BLaER1 (cell line): ENCODE measurements at regions not wholly inside any gene's neighbourhood (a gene's known extent, or its start where the extent isn't known, plus 50 kb on each side); places are given as distances from the start of the nearest gene placed in this dataset.

Source experiments
- H3K27ac ChIP-seq: shearing (Covaris generic); formaldehyde crosslinking; 2 replicates; pipeline ENCODE4 v1.8.1; 2022
- H3K27me3 ChIP-seq: shearing (Covaris generic); formaldehyde crosslinking; 2 replicates; pipeline ENCODE4 v1.8.1; 2022
- H3K36me3 ChIP-seq: shearing (Covaris generic); formaldehyde crosslinking; 2 replicates; pipeline ENCODE4 v1.8.1; 2022
- H3K4me1 ChIP-seq: shearing (Covaris generic); formaldehyde crosslinking; 2 replicates; pipeline ENCODE4 v1.8.1; 2022
- H3K4me2 ChIP-seq: shearing (Covaris generic); formaldehyde crosslinking; 2 replicates; pipeline ENCODE4 v1.8.1; 2022
- H3K4me3 ChIP-seq: shearing (Covaris generic); formaldehyde crosslinking; 2 replicates; pipeline ENCODE4 v1.8.1; 2022
- H3K9ac ChIP-seq: shearing (Covaris generic); formaldehyde crosslinking; 2 replicates; pipeline ENCODE4 v1.8.1; 2022
- H3K9me3 ChIP-seq: shearing (Covaris generic); formaldehyde crosslinking; 2 replicates; pipeline ENCODE4 v1.8.1; 2022
- H4K20me1 ChIP-seq: shearing (Covaris generic); formaldehyde crosslinking; 2 replicates; pipeline ENCODE4 v1.8.1; 2022
- Cebpa-rat ChIP-seq: shearing (Covaris generic); IDR thresholded peaks from 2 replicates; pipeline ENCODE4 v1.8.1; 2022

DNA sequence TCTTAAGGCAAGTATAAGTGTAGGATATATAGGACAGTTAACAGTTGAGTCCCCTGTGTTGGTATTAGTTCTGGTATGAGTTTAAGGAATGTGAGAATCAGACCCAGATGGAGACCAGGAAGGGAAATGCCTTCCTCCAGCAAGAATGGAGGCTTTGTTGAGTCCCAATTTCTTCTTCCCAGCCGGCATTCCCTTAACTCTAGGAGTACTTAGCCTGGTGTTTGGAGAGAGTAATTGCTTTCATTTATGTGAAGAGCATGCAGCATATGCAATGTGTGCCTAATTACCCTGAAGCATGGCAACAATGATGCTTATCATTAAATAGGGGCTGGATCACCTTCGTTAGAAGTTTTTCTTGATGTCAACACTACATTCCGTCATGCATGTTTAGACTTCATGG lies 225.9 kb upstream of the XYLT1 start:
- H3K27me3 ChIP-seq = no peaks in the 10 kb centered on the region
- no peaks in the 10 kb centered on the region for H3K9me3 ChIP-seq
- H3K9ac ChIP-seq = no peak overlapping the region
- no peaks in the 10 kb centered on the region for H3K4me1 ChIP-seq
- no peaks in the 10 kb centered on the region for H4K20me1 ChIP-seq
- no peaks in the 10 kb centered on the region for H3K36me3 ChIP-seq
- H3K27ac ChIP-seq = no peak overlapping the region
- no peak for TF ChIP-seq Cebpa-rat
- H3K4me2 ChIP-seq = no peak overlapping the region
- no peak overlapping the region for H3K4me3 ChIP-seq

DNA sequence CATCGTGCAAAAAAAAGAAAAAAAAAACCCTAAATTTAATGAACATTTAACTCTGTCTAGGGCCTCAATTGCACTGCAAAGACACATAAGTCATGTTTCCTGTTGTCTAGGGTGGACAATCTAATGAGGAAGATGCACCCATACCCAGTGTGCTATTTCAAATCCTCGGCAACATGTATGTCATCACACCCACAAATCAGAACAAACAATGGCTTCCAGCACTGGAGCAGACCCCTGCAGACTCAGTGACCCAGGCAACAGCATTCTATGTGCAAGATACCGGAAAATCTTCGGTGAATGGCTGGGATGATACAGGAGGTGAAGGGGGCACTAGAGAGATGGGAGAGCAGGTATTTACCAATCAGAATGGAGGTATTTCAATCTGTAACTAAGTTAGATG lies 221.7 kb upstream of the XYLT1 start:
- Histone ChIP-seq H3K4me2 (no peak overlapping the region), H3K36me3 (no peaks in the 10 kb centered on the region), H3K4me3 (no peak overlapping the region), H3K9ac (no peak overlapping the region), H3K9me3 (no peaks in the 10 kb centered on the region), H3K4me1 (no peaks in the 10 kb centered on the region), H4K20me1 (no peaks in the 10 kb centered on the region), H3K27ac (no peak overlapping the region), H3K27me3 (no peaks in the 10 kb centered on the region)
- no peak for TF ChIP-seq Cebpa-rat

DNA sequence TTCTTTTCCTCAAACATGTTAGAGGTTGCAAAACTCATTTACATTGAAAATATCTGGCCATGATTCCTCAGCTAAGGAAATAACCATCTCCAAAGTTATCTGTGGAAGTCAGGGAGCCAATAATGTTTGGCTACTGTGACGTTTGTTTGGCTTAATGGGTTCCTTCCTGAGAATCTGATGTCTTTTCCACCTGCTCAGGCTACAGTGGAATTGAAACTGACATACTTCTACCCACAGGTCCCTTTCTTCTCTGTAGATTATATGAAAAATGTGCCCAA lies 221.1 kb upstream of the XYLT1 start:
- Histone ChIP-seq H3K9me3 (no peaks in the 10 kb centered on the region), H3K36me3 (no peaks in the 10 kb centered on the region), H4K20me1 (no peaks in the 10 kb centered on the region), H3K4me1 (no peaks in the 10 kb centered on the region), H3K4me2 (no peak overlapping the region), H3K27ac (no peak overlapping the region), H3K9ac (no peak overlapping the region), H3K27me3 (no peaks in the 10 kb centered on the region), H3K4me3 (no peak overlapping the region)
- no peak for TF ChIP-seq Cebpa-rat

DNA sequence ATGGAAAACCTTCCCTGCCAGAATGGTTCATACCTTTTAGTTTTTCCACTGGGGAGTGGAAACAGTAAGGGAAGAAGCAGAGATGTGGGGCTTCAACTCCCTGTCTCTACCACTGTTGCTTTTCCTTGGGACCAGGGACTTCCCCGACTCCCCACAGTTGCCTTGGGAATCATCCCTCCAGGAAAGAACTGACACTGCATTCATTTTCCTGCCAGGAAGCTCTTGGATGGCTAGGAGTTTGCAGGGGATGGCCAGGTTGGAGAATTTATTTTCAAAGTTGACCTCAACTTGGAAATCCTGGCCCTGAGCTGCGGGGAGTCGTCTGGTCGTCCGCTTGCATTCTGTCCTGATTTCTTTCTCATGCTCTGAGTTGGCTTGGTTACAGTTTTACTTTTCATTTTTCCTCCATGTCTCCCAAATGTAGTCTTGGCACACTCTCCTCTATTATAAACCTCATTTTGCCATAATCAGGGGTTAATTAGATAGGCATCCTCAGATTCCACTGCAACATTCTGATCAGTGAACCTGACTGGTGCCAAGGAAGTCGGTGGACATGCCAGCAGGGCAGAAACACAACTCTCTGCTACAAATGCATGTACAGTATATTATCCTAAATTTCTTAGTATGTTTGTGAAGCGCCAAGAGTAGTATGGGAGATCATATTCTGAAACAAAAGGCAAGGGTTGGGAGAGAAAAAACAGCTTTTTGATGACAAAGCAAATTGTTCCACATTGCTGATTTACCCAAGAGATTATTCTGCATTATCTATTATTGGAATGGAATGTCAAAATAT lies 220.5 kb upstream of the XYLT1 start:
- H3K27ac ChIP-seq = no peak overlapping the region
- H3K27me3 ChIP-seq = no peaks in the 10 kb centered on the region
- H3K4me1 ChIP-seq = no peaks in the 10 kb centered on the region
- H4K20me1 ChIP-seq = no peaks in the 10 kb centered on the region
- H3K4me3 ChIP-seq = no peak overlapping the region
- H3K36me3 ChIP-seq = no peaks in the 10 kb centered on the region
- no peaks in the 10 kb centered on the region for H3K9me3 ChIP-seq
- H3K9ac ChIP-seq = no peak overlapping the region
- TF ChIP-seq Cebpa-rat = no peak
- H3K4me2 ChIP-seq = no peak overlapping the region

DNA sequence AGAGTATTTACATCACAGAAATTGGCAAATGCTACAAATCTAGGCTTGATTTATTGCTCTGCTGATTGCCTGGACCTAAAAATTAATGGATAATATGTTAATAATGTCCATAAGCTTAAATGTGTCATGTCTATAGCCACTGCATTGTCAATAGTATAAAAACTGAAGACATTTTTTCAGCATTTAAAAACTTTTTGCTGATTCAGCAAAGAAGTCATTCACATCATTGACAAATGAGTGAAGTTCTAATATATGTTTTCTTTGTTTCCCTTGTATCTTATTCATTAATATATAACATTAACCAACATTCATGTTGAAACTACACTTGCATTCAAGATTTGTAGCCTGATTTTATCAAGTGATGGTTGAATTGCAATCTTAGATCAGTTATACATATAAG lies 214.7 kb upstream of the XYLT1 start:
- Histone ChIP-seq H3K9ac (no peak overlapping the region), H3K4me3 (no peak overlapping the region), H3K27ac (no peak overlapping the region), H3K4me2 (no peak overlapping the region), H3K27me3 (no peaks in the 10 kb centered on the region), H3K4me1 (no peaks in the 10 kb centered on the region), H3K9me3 (0 out of 2 replicates have a peak, but pooled peaks cover 3% of the 10 kb centered on the region), H3K36me3 (no peaks in the 10 kb centered on the region), H4K20me1 (no peaks in the 10 kb centered on the region)
- TF ChIP-seq Cebpa-rat = no peak

DNA sequence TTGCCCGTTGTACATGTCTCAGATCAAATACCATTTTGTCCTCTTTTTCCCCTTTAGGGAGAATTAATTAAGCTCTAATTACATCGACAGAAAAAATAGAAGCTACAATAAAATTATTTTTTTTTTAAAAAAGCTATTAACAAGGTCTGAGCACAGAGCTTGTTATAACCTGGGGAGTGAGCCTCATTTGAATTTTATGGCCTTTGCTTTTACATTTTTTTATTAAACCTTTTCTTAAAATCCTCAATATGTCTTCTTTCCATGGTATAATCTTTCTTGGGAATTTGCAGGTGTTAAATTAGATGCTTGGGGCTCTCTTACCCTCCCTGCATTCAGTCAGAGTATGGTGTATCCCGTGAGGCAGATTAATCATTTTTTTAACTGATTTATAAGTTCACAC lies 212.5 kb upstream of the XYLT1 start:
- Histone ChIP-seq H3K36me3 (no peaks in the 10 kb centered on the region), H3K9me3 (peaks cover 10% of the 10 kb centered on the region; the same call in 1 of the 2 replicates), H3K4me3 (no peak overlapping the region), H3K27me3 (no peaks in the 10 kb centered on the region), H4K20me1 (no peaks in the 10 kb centered on the region), H3K4me1 (no peaks in the 10 kb centered on the region), H3K27ac (no peak overlapping the region), H3K9ac (no peak overlapping the region), H3K4me2 (no peak overlapping the region)
- TF ChIP-seq Cebpa-rat = no peak

DNA sequence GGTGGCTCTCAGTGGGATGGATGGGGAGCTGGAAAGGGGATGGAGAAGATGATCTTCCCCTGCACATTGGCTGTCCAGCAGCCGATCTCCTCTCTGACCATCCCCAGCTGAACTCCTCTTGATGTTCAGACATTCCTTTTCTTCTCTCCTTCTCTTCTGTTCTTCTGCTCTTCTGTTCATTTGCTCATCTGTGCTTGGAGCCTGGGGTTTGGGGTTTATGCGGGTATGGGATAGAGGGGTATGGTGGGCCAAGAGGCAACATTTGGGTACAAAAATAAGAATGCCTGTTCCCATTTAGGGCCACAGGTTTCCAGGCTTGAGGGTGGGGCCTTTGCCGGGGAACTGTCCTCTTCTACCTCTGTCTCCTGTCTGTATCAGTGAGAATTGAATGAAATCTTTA lies 205.4 kb upstream of the XYLT1 start:
- Histone ChIP-seq H4K20me1 (no peaks in the 10 kb centered on the region), H3K4me1 (no peaks in the 10 kb centered on the region), H3K9me3 (peaks cover 13% of the 10 kb centered on the region; the same call in 1 of the 2 replicates), H3K9ac (no peak overlapping the region), H3K4me2 (no peak overlapping the region), H3K4me3 (no peak overlapping the region), H3K27ac (no peak overlapping the region), H3K36me3 (no peaks in the 10 kb centered on the region), H3K27me3 (no peaks in the 10 kb centered on the region)
- TF ChIP-seq Cebpa-rat = no peak

DNA sequence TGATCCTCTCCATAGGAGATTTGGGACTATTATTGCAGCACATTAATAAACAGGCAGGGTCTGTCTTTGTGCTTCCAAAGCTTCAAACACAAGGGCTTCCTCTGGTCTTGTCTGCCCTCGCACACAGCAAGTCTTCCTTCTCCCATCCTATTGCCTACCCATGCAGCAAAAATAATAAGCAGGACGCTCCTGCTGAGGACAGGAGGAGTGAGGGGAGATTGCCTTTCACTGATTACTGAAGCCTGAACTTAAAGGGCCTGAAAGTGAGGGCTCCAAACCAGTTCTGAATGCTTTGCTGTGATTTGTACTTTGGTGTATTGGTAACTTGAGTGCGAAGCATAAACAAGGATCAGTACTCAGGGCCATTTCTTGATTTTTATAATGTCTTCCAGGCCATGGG lies 197.6 kb upstream of the XYLT1 start:
- 0 out of 2 replicates have a peak, but pooled peaks cover 5% of the 10 kb centered on the region for H3K4me1 ChIP-seq
- H3K9ac ChIP-seq = no peak overlapping the region
- no peaks in the 10 kb centered on the region for H4K20me1 ChIP-seq
- no peak overlapping the region for H3K4me2 ChIP-seq
- H3K36me3 ChIP-seq = no peaks in the 10 kb centered on the region
- H3K4me3 ChIP-seq = no peak overlapping the region
- H3K9me3 ChIP-seq = no peaks in the 10 kb centered on the region
- H3K27me3 ChIP-seq = no peaks in the 10 kb centered on the region
- TF ChIP-seq Cebpa-rat = no peak
- no peak overlapping the region for H3K27ac ChIP-seq

DNA sequence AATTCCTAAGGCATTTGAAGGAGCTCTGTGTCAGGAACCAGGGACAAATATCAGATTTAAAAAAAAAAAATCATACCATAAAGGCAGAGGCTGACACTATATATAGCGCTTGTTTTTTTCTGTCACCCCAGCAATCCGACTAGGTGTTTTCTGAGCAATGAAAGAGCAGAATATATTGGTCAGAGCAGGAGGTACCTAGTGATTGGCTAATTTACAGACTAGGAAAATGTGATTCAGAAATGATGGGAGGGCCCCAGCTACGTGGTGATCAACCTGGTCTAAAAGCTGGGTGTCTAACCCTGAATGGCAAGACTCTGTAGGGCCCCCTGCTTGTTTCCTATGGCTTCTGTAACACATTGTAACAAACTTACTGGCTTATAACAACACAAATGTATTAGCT lies 195.5 kb upstream of the XYLT1 start:
- Histone ChIP-seq H4K20me1 (no peaks in the 10 kb centered on the region), H3K27me3 (no peaks in the 10 kb centered on the region)

DNA sequence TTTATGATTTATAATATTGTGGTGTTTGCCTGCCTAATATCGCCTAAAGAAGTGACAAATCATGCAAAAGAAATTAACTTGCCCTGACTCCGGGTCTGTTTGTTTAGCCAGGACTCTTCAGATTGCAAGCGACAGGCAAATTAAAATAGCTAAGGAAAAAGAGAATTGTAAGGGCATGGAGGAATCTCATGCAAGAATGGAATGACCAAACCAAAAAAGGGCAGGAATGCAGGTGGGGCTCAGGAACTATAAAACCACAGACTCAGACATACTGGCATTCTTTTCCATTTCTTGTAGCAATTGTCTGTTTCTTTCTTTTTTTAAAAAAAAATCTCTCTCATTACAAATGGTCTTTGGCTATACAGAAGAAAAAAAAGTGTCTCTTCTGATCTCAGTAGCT lies 188.1 kb upstream of the XYLT1 start:
- H3K4me3 ChIP-seq = no peak overlapping the region
- no peaks in the 10 kb centered on the region for H3K36me3 ChIP-seq
- H3K27me3 ChIP-seq = no peaks in the 10 kb centered on the region
- no peak overlapping the region for H3K27ac ChIP-seq
- no peaks in the 10 kb centered on the region for H3K9me3 ChIP-seq
- no peak overlapping the region for H3K4me2 ChIP-seq
- no peak for TF ChIP-seq Cebpa-rat
- no peak overlapping the region for H3K9ac ChIP-seq
- no peaks in the 10 kb centered on the region for H3K4me1 ChIP-seq
- no peaks in the 10 kb centered on the region for H4K20me1 ChIP-seq

More for the DNA sequence above, 195.5 kb upstream of the XYLT1 start:
- Histone ChIP-seq H3K36me3 (no peaks in the 10 kb centered on the region), H3K27ac (no peak overlapping the region), H3K4me2 (no peak overlapping the region), H3K9ac (no peak overlapping the region), H3K4me3 (no peak overlapping the region), H3K4me1 (0 out of 2 replicates have a peak, but pooled peaks cover 5% of the 10 kb centered on the region), H3K9me3 (no peaks in the 10 kb centered on the region)
- TF ChIP-seq Cebpa-rat = no peak

DNA sequence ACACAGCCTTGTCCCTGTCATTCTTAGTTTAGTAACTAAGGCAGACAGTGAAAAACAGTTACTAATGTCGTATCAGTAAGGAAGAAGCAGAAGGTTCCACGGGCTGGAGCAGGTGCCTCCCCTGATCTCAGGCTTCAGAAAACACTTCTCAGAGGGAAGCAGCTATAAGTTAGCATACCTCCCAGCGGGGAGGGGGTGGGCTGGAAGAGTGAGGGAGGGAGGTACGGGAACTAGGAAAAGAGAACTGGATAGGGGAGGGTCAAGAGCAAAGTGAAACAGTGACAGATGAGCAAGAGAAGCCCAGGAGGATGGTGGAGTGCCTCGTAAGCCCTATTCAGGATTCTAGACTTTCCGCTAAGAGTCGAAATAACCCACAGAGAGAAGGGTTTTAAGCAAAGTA lies 186.3 kb upstream of the XYLT1 start:
- no peak overlapping the region for H3K27ac ChIP-seq
- no peaks in the 10 kb centered on the region for H3K36me3 ChIP-seq
- no peaks in the 10 kb centered on the region for H3K27me3 ChIP-seq
- TF ChIP-seq Cebpa-rat = no peak
- H3K9me3 ChIP-seq = no peaks in the 10 kb centered on the region
- no peaks in the 10 kb centered on the region for H3K4me1 ChIP-seq
- no peak overlapping the region for H3K4me3 ChIP-seq
- no peak overlapping the region for H3K4me2 ChIP-seq
- no peak overlapping the region for H3K9ac ChIP-seq
- no peaks in the 10 kb centered on the region for H4K20me1 ChIP-seq
